ENCODE measurements at regions not wholly inside any gene's neighbourhood (a gene's known extent, or its start where the extent isn't known, plus 50 kb on each side); places are given as distances from the start of the nearest gene placed in this dataset.

GRCh38 chr22:49255154-49255553 lies 572.5 kb downstream of the BRD1 start:
- H3K4me3 ChIP-seq (ENCODE audit: control extremely low read depth in 1 of 5, extremely low read depth in 1 of 5, insufficient read depth in 1 of 5, low read depth in 2 of 5, low read length in 4 of 5) = no peak overlapping the region
- 91% methylated on average over 7 of the region's 11 CpGs for WGBS (ENCODE audit: insufficient coverage)
- Mint-ChIP-seq H3K27ac (no peak overlapping the region), H3K27me3 (peaks cover 16% of the 10 kb centered on the region), H3K4me1 (no peaks in the 10 kb centered on the region), H3K9me3 (ENCODE audit: insufficient read depth) (no peaks in the 10 kb centered on the region), H3K4me3 (no peak overlapping the region)
- H3K4me1 ChIP-seq (ENCODE audit: control insufficient read depth in 2 of 2, insufficient read depth in 2 of 2, low read length in 2 of 2) = no peaks in the 10 kb centered on the region
- peaks cover 0 to 31% (median 0%) of the 10 kb centered on the region in 3 donors for H3K9me3 ChIP-seq (ENCODE audit: control extremely low read depth in 1 of 3, control insufficient read depth in 2 of 3, insufficient read depth in 1 of 3, low read length in 2 of 3)
- H2AFZ ChIP-seq (ENCODE audit: insufficient read depth, low read depth, low read length, poor library complexity, severe bottlenecking) = no peak overlapping the region
- ChIA-PET POLR2A (no interaction called here), CTCF (no interaction called here)
- DNase-seq = no peak
- no peaks in the 10 kb centered on the region for H3K36me3 ChIP-seq (replicated peaks in 1 of 2; ENCODE audit: control extremely low read depth in 1 of 2, control insufficient read depth in 1 of 2, extremely low read depth in 1 of 2, insufficient read depth in 2 of 2, low read length in 1 of 2)
- TF ChIP-seq, protein P1, sequence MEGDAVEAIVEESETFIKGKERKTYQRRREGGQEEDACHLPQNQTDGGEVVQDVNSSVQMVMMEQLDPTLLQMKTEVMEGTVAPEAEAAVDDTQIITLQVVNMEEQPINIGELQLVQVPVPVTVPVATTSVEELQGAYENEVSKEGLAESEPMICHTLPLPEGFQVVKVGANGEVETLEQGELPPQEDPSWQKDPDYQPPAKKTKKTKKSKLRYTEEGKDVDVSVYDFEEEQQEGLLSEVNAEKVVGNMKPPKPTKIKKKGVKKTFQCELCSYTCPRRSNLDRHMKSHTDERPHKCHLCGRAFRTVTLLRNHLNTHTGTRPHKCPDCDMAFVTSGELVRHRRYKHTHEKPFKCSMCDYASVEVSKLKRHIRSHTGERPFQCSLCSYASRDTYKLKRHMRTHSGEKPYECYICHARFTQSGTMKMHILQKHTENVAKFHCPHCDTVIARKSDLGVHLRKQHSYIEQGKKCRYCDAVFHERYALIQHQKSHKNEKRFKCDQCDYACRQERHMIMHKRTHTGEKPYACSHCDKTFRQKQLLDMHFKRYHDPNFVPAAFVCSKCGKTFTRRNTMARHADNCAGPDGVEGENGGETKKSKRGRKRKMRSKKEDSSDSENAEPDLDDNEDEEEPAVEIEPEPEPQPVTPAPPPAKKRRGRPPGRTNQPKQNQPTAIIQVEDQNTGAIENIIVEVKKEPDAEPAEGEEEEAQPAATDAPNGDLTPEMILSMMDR (IDR thresholded peaks at IDR 0.05) = no peak
- no peak for TF ChIP-seq EZH2 (IDR thresholded peaks at IDR 0.05; ENCODE audit: borderline replicate concordance, insufficient read depth, low read depth, low read length, poor library complexity, severe bottlenecking)
- no peak for ATAC-seq (ENCODE audit: low read depth)
- intact Hi-C loops (cut with micrococcal nuclease) = no loop called here
- peaks cover 0 to 3% (median 0%) of the 10 kb centered on the region in 4 experiments for H3K27me3 ChIP-seq (replicated peaks in 1 of 4; ENCODE audit: control extremely low read depth in 1 of 4, control insufficient read depth in 3 of 4, insufficient read depth in 4 of 4, low read length in 3 of 4)
- H3K27ac ChIP-seq (ENCODE audit: low read length in 2 of 2) = no peak overlapping the region
- H4K20me1 ChIP-seq (ENCODE audit: control insufficient read depth, insufficient read depth, low read length, poor library complexity, severe bottlenecking) = no peaks in the 10 kb centered on the region
- no peaks in the 10 kb centered on the region for H3K79me2 ChIP-seq (ENCODE audit: control insufficient read depth, insufficient read depth, low read length)
- no peak overlapping the region for H3K4me2 ChIP-seq (replicated peaks; ENCODE audit: low read depth, low read length, poor library complexity, severe bottlenecking)
- H3K9ac ChIP-seq (ENCODE audit: low read length) = no peak overlapping the region

DNA sequence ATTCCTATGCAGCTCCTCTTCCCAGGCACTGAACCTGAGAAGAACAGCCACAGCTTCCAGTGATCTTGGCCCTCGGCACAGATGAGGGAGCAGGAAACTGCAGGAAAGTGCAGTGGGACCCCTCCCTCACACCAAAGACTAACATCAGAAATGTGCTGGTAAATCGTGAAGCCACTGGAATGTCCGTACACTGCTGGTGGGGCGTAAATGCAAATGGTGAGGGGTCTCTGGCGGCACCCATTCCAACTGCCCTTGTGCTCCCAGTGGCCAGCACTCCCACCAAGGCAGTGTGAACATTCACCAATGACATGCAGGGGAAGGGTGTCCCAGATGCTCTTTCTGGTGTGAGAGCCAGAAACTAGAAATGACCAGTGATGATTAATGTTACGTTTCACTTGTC lies 574.0 kb downstream of the BRD1 start:
- ATAC-seq (ENCODE audit: low read depth) (no peak), DNase-seq (no peak)
- Histone ChIP-seq H3K9me3 (ENCODE audit: control extremely low read depth in 1 of 3, control insufficient read depth in 2 of 3, insufficient read depth in 1 of 3, low read length in 2 of 3) (peaks cover 0 to 28% (median 0%) of the 10 kb centered on the region in 3 donors), H3K9ac (ENCODE audit: low read length) (no peak overlapping the region), H4K20me1 (ENCODE audit: control insufficient read depth, insufficient read depth, low read length, poor library complexity, severe bottlenecking) (no peaks in the 10 kb centered on the region), H3K27me3 (replicated peaks in 1 of 4; ENCODE audit: control extremely low read depth in 1 of 4, control insufficient read depth in 3 of 4, insufficient read depth in 4 of 4, low read length in 3 of 4) (peaks cover 0 to 3% (median 0%) of the 10 kb centered on the region in 4 experiments), H3K4me1 (ENCODE audit: control insufficient read depth in 2 of 2, insufficient read depth in 2 of 2, low read length in 2 of 2) (no peaks in the 10 kb centered on the region), H3K27ac (ENCODE audit: low read length in 2 of 2) (no peak overlapping the region), H3K36me3 (replicated peaks in 1 of 2; ENCODE audit: control extremely low read depth in 1 of 2, control insufficient read depth in 1 of 2, extremely low read depth in 1 of 2, insufficient read depth in 2 of 2, low read length in 1 of 2) (no peaks in the 10 kb centered on the region), H3K4me3 (ENCODE audit: control extremely low read depth in 1 of 5, extremely low read depth in 1 of 5, insufficient read depth in 1 of 5, low read depth in 2 of 5, low read length in 4 of 5) (no peak overlapping the region), H3K79me2 (ENCODE audit: control insufficient read depth, insufficient read depth, low read length) (no peaks in the 10 kb centered on the region), H2AFZ (ENCODE audit: insufficient read depth, low read depth, low read length, poor library complexity, severe bottlenecking) (no peak overlapping the region), H3K4me2 (replicated peaks; ENCODE audit: low read depth, low read length, poor library complexity, severe bottlenecking) (no peak overlapping the region)
- WGBS (ENCODE audit: insufficient coverage) = 95% methylated on average over 6 of the region's 6 CpGs
- intact Hi-C loops (cut with micrococcal nuclease) = no loop called here
- Mint-ChIP-seq H3K4me3 (no peak overlapping the region), H3K4me1 (no peaks in the 10 kb centered on the region), H3K9me3 (ENCODE audit: insufficient read depth) (no peaks in the 10 kb centered on the region), H3K27ac (no peak overlapping the region), H3K27me3 (peaks cover 16% of the 10 kb centered on the region)
- TF ChIP-seq, protein P1 (IDR thresholded peaks at IDR 0.05) = no peak
- no peak for TF ChIP-seq EZH2 (IDR thresholded peaks at IDR 0.05; ENCODE audit: borderline replicate concordance, insufficient read depth, low read depth, low read length, poor library complexity, severe bottlenecking)
- ChIA-PET POLR2A (no interaction called here), CTCF (no interaction called here)
